ENCODE measurements at regions not wholly inside any gene's neighbourhood (a gene's known extent, or its start where the extent isn't known, plus 50 kb on each side); places are given as distances from the start of the nearest gene placed in this dataset.

DNA sequence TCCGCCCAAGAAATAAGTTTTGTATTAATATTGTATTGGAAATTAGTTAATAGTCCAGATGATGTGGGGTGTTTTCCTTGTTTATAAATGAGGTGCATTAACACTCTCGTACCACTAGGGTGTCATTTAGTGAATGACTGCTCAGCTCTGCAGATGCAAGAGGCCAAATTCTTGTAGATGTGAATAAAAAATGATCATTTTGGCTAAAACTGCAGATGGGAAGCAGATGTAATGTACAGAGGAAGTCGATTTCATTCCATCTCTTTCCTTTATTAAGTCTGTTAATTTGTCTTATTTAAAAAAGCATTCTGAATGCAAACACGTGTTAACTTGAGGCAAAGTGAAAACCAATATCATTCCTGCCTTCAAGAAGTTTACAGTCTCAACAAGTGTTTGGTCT lies 108.1 kb downstream of the DHX15 start:
- no peak for DNase-seq (ENCODE audit: low read depth)

DNA sequence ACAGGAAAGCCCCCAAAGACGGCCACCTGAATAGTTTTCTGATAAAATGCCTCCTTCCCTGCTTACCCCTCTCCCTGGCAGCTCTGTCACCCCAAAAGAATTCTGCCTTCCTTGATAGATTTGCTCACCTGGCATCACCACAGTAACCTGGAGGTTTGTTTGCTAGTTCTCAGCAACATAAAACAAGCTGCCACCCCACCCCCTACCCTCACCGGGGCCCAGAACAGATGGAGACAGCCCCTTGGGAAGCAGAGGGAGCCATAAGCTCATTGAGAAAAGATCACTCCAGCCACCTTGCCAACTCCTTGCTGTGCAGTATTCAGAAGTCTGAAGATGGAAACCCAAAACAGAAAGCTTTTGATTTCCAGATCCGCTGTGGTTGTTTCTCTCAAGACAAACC lies 108.6 kb downstream of the DHX15 start:
- DNase-seq (ENCODE audit: low read depth) = no peak

DNA sequence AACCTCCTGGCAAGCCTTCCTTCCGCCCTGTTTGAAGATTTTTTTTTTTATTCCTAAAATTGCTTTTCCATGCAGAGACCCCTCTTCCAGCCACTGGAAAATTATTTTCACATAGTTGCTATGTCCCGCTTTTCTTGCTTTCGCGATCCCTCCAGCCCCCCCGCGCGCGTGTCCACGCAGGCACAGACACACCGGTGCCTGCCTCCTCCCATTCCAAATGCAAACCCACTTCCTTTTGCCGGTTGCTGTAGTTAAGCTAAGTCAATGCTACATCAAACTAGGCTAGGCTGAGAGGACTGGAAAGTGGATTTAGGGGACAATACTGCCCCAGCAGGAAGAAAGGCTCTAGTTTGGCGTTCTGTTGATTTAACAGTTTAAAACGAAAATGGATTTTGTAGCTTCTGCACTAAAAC lies 111.0 kb downstream of the DHX15 start:
- DNase-seq (ENCODE audit: low read depth) = no peak

DNA sequence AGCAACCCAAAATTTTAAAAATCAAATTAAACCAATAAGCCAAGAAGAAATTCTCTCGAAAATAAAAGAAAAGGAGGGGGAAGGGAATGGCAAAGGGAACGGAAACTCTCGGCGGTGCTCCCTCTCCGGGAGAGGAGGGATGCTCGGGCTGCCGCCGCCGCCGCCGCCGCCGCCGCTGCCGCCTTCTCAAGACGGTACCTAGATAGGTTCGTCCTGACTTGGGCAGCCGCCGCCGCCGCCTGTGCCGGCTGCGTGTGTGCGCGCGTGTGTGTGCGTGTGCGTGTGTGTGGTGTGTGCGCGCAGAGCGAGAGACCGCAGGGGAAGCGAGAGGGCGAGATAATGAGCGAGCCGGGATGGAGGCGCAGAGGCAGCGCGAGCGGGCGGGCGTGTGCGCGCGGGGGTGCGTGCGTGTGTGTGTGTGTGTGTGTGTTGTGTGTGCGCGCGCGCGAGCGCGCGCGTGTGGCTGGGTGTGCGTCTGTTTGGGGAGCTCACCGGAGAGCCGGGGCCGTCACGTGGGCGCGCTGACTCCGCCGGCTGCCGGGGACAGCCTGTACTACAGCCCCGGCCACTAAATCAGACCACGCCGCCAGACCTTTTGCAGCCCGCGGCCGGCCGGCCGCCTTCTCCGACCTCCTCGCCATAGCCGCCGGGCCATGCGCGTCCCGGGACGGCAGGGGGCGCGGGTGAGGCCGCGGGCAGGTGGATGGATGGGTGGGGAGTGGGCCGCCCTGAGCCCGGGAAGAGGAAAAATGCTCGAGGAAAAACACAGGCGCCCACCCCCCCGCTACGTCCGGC lies 111.6 kb downstream of the DHX15 start:
- DNase-seq (ENCODE audit: low read depth) = peak; percentile 50

DNA sequence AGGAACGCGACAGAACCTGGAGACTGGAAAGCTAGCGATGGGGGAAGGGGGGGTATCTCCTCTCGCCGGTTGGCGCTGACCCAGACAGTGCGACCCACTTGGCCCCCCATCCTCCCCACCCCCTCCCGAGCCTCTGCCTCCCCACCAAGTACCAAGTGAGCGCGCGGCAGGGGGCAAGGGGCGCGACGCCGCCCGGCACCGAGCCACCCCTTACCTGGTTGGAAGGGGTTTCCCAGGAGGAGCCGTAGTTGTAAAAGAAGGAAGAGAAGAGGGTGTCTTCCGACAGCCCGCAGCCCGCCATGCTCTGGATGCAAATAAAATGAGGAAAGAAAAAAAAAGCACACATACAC lies 112.2 kb downstream of the DHX15 start:
- DNase-seq (ENCODE audit: low read depth) = no peak

DNA sequence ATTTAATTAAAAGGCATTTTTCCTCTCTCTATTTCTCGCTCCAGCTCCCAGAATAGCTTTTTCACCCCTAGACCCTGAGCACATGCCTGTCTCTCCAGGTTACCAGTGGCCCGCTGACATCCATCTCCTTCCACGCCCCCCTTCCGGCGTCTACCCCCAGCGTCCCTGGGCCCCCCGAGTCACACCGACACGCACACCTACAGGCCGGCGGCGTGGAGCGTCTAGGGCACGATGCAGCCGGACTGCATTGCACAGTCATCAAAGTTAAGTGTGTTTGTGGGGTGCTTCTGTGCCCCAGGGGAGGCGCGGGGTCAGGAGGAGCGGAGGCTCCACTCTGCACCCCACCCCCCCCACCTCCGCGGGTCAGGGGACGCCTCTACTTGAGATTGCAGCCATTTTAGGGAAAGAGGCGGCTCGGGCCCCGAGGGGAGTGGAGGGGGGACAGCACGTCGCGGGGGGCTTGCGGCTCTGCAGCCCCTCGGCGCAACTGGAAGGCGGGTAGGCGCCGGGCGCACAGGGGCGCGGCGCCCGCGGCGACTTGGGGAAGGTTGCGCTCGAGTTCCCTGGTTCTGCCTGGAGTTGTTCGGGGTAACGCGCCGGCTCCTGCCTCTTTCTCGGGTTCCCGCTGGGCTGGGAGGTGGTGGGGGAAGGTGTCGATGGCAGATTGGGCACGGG lies 112.7 kb downstream of the DHX15 start:
- DNase-seq (ENCODE audit: low read depth) = no peak

DNA sequence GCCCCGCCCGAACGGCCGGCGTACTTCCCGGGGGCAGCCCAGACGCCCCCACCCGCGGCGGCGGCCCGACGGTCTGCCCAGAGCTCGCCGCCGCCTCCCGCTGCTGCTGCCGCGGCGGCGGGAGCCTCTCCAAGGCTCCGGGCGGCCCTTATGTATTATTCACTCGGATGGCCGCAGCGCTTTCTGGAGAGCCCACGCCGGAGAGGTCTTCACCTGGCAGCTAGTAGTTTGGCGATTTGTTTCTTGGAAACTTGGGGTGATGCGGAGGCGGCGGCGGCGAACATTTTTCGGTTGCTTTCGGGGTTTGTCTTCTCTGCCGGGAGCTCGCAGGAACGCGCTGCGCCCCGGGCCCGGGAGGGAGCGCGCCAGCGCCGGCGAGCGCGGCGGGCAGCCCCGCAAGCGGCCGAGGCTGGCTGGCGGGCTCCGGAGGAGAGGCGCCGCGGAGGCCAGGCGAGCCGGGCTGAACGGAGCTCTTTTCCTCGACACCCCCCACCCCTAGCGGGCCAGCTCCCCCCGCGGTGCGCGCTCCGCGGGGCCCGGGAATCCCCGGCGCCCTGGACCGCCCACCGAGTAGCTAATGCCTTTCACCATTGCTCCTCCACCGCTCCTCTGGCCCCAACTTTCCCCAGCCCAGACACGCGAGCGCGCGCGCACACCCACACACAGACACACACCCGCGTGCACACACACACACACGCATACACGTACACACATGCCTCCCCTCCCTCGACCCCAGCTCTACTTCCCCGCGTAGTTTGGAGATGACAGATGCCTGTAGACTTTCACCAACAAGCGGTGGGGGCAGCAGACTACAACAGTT lies 113.5 kb downstream of the DHX15 start:
- DNase-seq (ENCODE audit: low read depth) = no peak

DNA sequence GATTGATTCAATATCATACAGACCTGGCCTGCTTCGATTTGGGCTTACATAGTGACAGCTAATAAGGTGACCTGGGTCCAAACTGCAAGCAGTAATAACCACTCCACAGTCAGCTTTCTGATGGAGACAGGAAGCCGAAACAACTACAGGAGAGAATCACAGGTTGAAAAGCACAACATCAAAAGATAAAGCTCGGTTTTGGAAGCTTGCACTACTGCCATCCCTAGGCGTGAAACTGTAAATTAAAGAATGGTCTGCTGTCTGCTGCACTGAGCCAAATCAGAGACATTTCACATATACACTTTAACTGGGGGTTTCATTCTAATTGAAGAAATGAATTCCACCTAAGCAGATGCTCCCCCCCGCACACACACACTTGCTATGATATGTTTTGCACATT lies 116.3 kb downstream of the DHX15 start:
- no peak for DNase-seq (ENCODE audit: low read depth)

DNA sequence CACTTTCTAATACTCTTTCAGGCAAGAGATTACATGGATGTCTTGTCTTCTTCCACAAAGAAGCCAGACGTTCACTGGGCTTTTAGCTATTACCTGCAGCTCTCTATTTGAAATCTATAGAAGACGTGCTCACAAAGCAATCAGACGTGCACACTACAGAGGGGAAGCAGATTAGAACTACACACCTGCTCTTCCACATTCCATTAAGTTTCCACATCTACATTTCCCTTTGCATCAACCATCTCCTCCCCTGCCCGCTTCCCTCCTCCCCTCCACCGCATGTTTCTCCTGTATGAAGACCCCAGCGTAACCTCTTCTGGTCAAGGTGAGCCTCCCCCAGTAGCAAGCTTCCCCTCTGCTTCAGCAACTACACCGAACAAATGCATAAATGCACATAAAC lies 119.8 kb downstream of the DHX15 start:
- DNase-seq (ENCODE audit: low read depth) = no peak

DNA sequence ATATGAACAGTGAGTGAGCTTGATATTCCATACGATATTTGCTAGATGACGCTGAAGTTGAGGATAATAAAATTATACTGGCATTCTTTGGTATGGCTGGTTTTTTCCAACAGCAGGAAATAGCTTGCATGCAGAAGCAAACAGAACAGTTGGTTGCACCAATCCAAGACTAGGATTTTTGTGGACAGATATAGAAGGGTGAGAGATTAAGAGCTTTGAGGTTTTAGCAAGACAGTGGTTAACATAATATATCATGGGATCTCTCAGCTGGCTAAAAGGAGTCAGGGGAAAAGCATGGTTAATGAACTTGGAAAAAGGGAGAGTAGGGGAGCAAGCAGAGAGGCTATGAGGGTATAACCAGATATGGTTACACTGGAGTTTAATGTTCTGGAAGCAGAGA lies 127.9 kb downstream of the DHX15 start:
- no peak for DNase-seq (ENCODE audit: low read depth)

DNA sequence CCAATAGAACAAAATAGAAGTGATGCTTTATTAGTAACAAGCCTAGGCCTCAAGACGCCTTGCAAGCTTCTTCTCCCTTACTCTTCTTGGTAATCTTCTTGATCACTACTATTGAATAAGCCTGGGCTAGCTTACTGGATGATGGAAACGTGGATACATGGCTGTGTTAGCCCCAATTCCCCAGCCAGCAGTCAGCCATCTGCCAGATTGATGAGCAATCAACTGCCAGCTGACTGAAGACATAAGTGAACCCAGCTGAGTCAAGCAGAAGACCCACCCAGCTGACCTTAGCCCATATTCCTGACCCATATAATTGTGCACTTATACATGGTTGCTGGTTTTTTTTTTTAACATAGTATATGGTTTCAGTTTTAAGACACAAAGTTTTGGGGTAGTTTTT lies 130.4 kb downstream of the DHX15 start:
- no peak for DNase-seq (ENCODE audit: low read depth)

DNA sequence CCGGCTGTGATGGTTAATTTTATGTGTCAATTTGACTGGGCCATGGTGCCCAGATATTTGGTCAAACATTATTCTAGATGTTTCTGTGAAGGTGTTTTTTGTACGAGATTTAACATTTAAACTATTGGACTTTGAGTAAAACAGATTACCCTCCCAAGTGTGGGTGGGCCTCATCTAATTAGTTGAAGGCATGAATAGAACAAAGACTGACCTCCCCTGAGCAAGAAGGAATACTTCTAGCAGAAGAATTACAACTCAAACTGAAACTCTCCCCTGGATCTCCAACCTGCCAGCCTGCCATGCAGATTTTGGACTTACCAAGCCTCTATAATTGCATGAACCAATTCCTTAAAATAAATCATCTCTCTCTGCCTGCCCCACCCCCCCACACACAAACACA lies 132.5 kb downstream of the DHX15 start:
- no peak for DNase-seq (ENCODE audit: low read depth)

DNA sequence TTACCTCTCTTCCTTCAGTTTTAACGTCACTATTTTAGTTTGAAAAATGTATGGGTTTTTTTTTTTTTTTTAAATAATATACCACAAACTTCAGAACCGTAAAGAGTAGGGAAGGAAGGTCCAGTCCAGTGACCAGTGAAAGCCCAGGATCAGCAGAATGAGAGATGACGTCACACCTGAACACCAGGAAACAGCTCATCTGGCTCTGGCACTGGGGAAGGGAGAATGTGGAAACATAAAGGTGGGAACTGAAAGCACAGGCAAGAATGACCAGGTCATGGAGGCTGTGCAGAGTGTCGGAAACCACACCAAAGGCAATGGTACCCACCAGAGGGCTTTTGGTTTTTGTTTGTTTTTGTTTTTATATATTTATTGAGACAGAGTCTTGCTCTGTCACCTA lies 141.2 kb downstream of the DHX15 start:
- no peak for DNase-seq (ENCODE audit: low read depth)

DNA sequence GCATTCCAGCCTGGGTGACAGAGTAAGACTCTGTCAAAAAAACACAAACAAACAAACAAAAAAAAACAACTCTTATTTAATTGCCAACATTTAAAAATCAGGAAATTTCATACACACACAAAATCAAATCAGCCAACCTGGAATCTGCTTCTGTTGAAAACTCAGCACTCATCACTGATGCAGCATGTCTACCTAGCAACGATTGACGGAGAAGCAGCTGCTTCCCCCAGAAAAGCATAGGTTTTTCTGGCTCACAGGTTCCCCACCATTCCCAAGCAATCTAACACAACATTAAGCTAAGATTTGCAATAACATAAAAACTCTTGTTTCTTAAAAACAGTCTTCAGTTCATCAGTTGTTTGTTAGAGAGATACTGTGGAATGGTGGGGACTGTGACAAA lies 143.6 kb downstream of the DHX15 start:
- DNase-seq (ENCODE audit: low read depth) = no peak

DNA sequence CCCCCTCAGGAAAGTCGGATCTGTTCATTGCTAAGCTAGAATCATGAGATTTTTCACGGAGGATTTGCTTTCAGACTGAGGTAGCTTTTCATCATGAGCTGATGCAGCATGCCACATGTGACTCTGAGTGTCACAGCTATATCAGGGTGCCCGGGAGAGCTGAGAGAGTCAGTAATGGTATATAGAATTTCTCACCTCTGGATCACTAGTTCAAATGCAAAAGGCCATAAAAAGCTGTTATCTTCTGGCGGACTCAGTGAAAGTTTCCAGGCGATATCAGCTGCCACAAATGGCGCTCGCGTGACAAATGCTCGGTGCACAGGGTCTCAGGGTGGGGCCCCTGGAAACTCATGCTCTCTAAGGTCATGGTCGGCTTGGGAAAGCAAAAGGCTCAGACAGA lies 150.1 kb downstream of the DHX15 start:
- no peak for DNase-seq (ENCODE audit: low read depth)

DNA sequence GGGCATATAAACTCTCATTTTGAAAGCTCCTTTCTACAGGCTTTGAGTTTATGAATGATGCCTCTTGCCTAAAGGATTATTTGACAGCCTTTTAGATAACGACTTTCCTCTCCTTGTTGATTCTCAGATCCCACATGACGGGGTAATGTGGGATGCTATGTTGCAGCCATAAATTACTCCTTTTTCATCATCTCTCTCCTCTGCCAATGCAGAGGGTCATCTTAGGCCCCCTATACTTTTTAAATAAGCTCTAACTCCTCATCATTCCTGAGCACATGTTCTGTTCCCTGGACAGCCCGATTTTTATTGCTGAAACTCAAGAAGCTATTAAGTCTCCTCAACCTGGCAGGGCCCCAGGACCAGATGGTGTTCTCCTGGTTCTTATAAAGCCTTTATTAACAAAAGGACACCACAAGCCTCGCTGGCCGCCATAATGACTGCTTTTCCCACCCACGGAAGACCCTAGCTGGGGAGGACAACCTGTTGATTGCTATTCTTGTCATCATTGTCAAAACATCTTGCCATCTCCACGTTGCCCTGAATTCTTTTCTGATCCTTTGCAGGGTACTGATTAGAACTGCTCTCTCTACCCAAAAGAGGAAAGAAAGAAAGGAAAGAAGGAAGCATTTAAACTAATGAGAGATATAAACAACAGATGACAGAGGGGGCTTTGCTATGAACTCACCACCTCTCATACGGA lies 150.7 kb downstream of the DHX15 start:
- no peak for DNase-seq (ENCODE audit: low read depth)

DNA sequence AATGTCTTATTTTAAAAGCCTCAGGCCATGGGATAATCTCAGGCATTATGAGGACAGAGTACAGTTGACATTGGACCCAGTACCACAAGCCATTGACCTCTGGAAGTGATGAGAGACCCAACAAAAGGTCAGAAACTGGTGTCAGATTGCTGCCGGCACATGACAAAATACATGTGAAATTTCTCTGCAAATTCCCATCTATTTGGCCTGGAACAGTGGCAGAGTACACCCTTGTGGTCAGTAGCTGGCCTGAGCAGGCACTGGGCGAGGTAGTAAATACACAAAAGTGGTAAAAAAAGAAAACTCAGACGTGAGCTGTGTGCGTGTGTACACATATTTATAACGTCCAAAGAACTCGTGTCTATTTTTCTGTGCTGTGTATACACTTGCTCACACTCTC lies 155.5 kb downstream of the DHX15 start:
- DNase-seq (ENCODE audit: low read depth) = no peak

DNA sequence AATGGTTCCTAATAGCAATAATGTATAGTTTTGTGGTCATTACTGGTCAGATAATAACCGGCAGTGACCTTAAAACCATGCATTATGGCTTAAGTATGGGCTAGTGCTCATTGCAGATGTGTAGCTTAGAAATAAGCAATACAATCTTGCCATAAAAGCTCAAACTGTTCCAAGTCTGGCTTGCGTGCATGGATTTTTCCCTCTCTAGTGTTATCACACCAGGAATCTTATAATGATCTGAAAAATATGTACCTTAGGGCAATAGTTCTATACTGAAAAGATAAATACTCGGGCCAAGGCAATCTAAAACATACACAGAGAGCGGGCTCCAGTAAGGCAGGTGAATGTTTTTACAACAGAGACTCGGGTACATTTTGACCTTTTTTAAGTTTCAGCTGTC lies 157.8 kb downstream of the DHX15 start:
- DNase-seq (ENCODE audit: low read depth) = no peak

DNA sequence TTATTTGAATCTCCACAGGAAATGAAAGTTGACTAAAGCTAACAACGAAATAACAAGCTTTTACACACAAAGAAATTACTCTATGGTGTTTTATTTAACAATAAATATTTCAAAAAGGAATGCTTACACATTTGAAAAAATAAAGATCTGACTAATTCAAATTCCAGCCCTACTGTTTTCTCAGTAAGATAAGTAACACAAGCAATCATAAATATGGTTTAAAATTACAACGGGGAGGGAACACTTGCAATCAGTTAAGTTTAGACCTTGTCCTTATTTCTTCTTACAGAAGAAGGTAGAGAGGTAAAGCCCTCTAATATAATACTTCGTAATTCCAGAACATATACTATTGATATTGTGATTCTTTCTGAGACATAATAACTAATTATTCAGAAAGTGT lies 158.5 kb downstream of the DHX15 start:
- DNase-seq (ENCODE audit: low read depth) = no peak

DNA sequence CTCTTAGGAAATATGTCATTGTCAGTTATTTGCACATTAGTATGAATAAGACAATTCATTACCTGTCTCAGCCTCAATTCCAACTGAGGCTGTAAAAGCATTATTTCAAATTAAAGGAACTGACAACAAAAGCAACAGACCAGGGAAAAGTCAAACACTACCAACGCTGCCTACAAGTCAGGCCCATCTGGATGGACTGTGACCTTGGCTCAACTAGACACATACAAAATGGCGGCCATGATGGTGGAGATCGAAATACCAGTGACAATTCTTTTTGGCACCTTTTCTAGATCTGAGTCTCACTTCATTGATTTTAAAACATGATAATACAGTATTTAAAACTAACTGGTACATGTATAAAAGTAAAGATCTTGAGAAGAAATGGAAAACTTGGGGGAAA lies 160.7 kb downstream of the DHX15 start:
- DNase-seq (ENCODE audit: low read depth) = no peak

DNA sequence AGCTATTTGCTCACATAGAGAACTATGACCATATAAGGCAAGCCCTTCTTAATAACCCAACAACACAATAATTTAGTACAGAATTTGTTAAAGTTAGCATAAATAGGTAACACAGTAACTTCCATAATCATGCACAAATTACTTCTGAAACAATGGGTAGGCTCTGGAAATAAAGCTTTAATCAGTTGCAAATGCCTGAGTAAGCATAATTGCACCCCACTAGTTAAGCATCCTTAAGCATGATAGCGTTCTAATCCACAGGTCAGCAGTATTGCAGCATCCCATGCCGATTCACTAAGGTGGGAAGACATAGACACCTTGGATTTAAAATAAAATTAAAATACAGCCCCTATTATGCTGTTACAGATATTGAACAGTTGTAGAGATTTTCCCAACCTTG lies 161.7 kb downstream of the DHX15 start:
- no peak for DNase-seq (ENCODE audit: low read depth)

DNA sequence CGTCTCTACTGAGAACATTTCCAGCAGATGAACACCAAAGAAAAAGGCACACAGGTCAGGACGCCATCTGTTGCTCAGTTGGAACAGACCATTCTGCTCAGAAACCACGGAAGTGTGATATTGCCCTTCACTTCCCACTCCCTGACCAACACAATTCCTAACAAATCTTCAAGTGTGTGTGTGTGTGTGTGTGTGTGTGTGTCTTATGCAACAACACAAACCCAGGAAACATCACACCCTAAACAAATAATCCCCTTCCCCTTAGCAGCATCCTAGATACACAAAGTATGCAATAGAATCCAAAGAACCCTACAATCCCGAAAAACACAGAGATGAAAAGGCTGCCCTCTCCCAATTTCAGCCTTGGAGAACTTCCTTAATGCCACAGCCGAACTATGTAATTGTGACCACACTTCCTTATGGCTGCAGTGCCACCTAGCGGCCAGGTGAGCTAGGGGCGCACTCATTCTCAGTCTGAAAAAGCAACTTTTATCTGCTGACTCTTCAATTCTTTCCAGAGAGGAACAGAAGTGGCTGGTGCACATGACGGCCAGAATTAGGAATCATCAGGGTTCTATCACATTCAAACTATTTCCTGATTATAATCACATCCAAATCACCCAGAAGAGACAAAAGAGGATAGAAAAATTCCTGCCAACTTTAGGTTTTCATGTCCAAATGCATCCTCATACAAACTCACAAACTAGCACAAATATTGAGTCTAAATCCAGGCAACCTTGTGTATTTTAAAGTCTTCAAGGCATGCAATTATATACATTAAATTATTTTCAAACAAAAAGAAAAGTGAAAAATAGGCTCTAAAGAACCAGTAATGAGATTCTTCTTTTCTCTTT lies 164.9 kb downstream of the DHX15 start:
- peak; percentile 68 for DNase-seq (ENCODE audit: low read depth)
